IgD-negative memory B cell (primary cell): ENCODE measurements at regions not wholly inside any gene's neighbourhood (a gene's known extent, or its start where the extent isn't known, plus 50 kb on each side); places are given as distances from the start of the nearest gene placed in this dataset.
"Not testable (repeated sequence)": the region's sequence is repeated elsewhere in the genome, so short reads cannot be mapped to it uniquely, and the experiment has no call there.

Experiments
- H3K27ac Mint-ChIP-seq, 3 donors: one replicate each; pipeline ENCODE4 v1.8.0; 2020 to 2022; ENCODE audit warnings: mild to moderate bottlenecking in 3 of 3, mixed read lengths in 3 of 3, moderate library complexity in 1 of 3
- H3K27me3 Mint-ChIP-seq: one replicate; pipeline ENCODE4 v1.8.0; 2021; ENCODE audit warnings: mixed read lengths
- H3K36me3 Mint-ChIP-seq: one replicate; pipeline ENCODE4 v1.8.0; 2020; ENCODE audit warnings: mild to moderate bottlenecking, mixed read lengths
- H3K4me1 Mint-ChIP-seq, 3 donors: one replicate each; pipeline ENCODE4 v1.8.0; 2020 to 2022; ENCODE audit warnings: mixed read lengths in 3 of 3, mild to moderate bottlenecking in 1 of 3
- H3K4me3 Mint-ChIP-seq, 4 donors: one replicate each; pipeline ENCODE4 v1.8.0; 2020 to 2022; ENCODE audit warnings: mild to moderate bottlenecking in 4 of 4, mixed read lengths in 4 of 4, moderate library complexity in 3 of 4
- H3K9me3 Mint-ChIP-seq, 3 donors: one replicate each; pipeline ENCODE4 v1.8.0; 2020 to 2021; ENCODE audit warnings: mixed read lengths in 3 of 3, mild to moderate bottlenecking in 1 of 3

DNA sequence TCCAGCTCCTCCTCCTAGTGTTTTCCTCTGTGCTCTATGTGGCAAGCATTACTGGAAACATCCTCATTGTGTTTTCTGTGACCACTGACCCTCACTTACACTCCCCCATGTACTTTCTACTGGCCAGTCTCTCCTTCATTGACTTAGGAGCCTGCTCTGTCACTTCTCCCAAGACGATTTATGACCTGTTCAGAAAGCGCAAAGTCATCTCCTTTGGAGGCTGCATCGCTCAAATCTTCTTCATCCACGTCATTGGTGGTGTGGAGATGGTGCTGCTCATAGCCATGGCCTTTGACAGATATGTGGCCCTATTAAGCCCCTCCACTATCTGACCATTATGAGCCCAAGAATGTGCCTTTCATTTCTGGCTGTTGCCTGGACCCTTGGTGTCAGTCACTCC, 64.0 kb downstream of the OR4F15 start:
- H3K27ac Mint-ChIP-seq: not testable (repeated sequence)

DNA sequence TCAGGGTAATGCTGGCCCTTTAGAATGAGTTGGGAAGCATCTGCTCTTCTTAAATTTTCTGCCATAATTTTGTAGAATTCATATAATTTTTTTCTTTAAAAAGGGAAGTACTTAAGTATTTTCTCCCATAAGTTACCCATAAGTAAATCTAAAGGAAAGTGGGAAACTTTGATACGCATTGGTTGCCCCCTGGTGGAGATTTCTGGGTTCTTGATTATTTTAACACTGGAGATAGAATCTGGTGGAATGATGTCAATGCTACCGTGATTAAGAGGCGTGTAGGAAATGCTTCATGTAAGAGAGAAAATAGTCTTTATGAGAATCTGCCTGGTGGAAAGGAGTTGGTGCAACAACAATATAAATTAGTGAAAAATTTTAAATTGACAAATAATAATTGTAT, 65.6 kb downstream of the OR4F15 start:
- not testable (repeated sequence) for H3K4me1 Mint-ChIP-seq, H3K27ac Mint-ChIP-seq, H3K36me3 Mint-ChIP-seq, H3K9me3 Mint-ChIP-seq, H3K4me3 Mint-ChIP-seq, H3K27me3 Mint-ChIP-seq

More for the DNA sequence above, 64.0 kb downstream of the OR4F15 start:
- not testable (repeated sequence) for H3K27me3 Mint-ChIP-seq, H3K4me1 Mint-ChIP-seq, H3K9me3 Mint-ChIP-seq, H3K36me3 Mint-ChIP-seq, H3K4me3 Mint-ChIP-seq

DNA sequence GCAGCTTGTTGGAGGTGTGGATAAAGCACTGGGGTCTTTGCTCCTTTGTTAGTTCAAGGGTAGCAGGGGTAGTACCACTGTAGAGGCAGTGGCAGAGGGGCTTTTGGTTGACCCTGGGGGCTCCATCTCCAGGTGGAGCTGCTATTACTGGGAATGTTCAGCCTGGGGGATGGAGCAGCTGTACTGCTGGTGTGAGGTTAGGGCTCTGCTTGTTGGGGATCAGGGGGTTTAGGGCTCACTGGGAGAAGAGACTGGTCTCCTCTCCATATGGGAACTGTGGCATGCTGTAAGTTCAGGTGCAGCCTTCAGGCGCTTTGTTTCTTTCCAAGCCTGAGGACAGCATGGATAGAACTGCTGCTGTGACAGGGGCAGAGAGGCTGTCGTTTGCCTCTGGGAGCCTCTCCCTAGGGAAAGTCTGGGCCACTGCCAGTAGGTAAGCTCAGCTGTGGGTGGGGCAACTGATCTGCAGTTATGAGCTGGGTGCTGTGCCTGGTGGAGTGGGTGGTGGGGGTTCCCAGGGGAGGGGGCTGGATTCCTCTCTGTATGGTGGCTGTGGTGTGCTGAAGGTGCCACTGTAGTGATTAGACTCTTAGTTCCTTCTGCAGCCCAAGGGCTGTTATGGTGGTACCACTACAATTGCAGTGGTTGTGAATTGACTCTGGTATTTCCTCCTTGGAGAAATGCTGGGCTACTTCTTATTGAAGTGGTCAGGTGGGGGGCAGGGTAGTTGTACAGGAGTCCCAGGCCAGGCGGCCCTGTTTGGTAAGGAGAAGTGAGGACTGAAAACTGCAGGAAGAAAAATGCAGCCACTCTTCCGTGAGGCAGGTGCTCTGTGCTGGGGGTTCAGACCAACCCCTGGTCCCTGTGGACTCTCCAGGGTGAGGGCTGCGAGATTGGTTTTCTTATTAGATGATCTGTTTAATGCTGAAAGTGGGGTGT, 100.6 kb downstream of the OR4F15 start:
- H3K9me3 Mint-ChIP-seq, H3K4me1 Mint-ChIP-seq, H3K36me3 Mint-ChIP-seq, H3K27ac Mint-ChIP-seq, H3K27me3 Mint-ChIP-seq, H3K4me3 Mint-ChIP-seq: not testable (repeated sequence)

GRCh38 chr15:101924554-101924953, 112.6 kb downstream of the OR4F15 start:
- not testable (repeated sequence) for H3K4me1 Mint-ChIP-seq, H3K27ac Mint-ChIP-seq, H3K36me3 Mint-ChIP-seq, H3K9me3 Mint-ChIP-seq, H3K27me3 Mint-ChIP-seq, H3K4me3 Mint-ChIP-seq

DNA sequence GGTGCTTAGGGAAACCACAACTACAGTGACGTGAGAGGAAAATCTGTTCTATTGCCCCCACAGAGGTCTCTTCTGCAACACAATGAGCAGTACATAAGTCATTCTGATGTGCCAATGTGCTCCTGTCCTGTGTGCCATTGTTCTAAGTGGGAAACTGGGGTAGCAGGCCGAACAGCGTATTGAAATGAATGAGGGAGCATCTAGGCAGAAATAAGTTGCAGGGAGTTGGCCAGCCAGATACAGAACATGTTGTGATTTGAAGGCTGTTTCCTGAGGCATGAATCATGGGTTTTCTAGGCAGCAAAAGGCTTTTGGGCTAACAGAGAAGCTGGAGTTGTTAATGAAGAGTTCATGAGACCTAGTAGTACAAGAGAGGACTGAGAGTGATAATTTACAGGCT, 122.5 kb downstream of the OR4F15 start:
- H3K27me3 Mint-ChIP-seq, H3K4me3 Mint-ChIP-seq, H3K36me3 Mint-ChIP-seq, H3K27ac Mint-ChIP-seq, H3K4me1 Mint-ChIP-seq, H3K9me3 Mint-ChIP-seq: not testable (repeated sequence)

GRCh38 chr15:101937362-101937761, 125.4 kb downstream of the OR4F15 start:
- H3K9me3 Mint-ChIP-seq, H3K4me1 Mint-ChIP-seq, H3K4me3 Mint-ChIP-seq, H3K27me3 Mint-ChIP-seq, H3K36me3 Mint-ChIP-seq, H3K27ac Mint-ChIP-seq: not testable (repeated sequence)

DNA sequence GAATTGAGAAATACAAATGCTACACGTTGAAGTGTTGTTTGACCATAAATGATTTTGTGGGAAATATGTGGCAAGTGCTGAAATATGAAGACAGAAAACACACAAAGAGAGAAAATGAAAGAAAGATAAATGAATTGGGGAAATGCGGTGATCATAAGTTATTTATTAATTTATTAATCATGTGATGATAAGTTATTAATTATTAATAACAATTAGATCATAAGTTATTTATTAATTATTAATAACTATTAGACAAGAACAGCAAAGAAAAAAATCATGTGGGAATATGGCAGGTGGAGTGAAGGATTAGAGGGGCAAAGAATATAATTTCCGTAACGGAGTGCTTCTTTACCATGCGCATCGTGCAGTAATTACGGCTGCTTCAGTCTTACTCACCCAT, 126.6 kb downstream of the OR4F15 start:
- not testable (repeated sequence) for H3K27me3 Mint-ChIP-seq, H3K36me3 Mint-ChIP-seq, H3K9me3 Mint-ChIP-seq, H3K27ac Mint-ChIP-seq, H3K4me3 Mint-ChIP-seq, H3K4me1 Mint-ChIP-seq

- not testable (repeated sequence) for H3K36me3 Mint-ChIP-seq, H3K9me3 Mint-ChIP-seq, H3K4me1 Mint-ChIP-seq, H3K27me3 Mint-ChIP-seq, H3K4me3 Mint-ChIP-seq, H3K27ac Mint-ChIP-seq
Measured at GRCh38 chr15:101945896-101946295, 133.9 kb downstream of the OR4F15 start.

- H3K4me1 Mint-ChIP-seq, H3K27ac Mint-ChIP-seq, H3K9me3 Mint-ChIP-seq, H3K27me3 Mint-ChIP-seq, H3K36me3 Mint-ChIP-seq, H3K4me3 Mint-ChIP-seq: not testable (repeated sequence)
Measured at GRCh38 chr15:101948491-101949010, 136.5 kb downstream of the OR4F15 start.

GRCh38 chr15:101949380-101950065, 137.5 kb downstream of the OR4F15 start:
- H3K9me3 Mint-ChIP-seq, H3K36me3 Mint-ChIP-seq, H3K4me3 Mint-ChIP-seq, H3K27me3 Mint-ChIP-seq, H3K4me1 Mint-ChIP-seq, H3K27ac Mint-ChIP-seq: not testable (repeated sequence)

DNA sequence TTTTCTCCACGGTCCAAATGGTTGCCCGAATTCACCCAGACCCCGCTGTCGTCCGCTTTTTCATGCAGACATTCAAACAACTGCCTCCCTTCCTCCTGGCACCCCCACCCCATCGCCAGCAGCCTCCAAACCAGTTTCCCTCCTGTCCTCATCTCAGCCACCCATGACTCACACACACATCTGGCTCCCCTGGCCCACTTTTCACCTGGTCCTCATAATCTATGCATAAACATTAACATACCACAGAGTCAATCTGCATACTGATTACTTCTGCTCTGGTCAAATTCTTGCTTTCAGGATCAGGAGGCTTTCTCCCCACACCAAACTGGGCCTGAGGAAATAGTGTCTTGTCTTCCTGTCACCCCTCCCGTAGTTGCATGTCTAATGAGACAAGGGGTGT, 142.0 kb downstream of the OR4F15 start:
- H3K9me3 Mint-ChIP-seq, H3K27ac Mint-ChIP-seq, H3K36me3 Mint-ChIP-seq, H3K27me3 Mint-ChIP-seq, H3K4me3 Mint-ChIP-seq, H3K4me1 Mint-ChIP-seq: not testable (repeated sequence)

DNA sequence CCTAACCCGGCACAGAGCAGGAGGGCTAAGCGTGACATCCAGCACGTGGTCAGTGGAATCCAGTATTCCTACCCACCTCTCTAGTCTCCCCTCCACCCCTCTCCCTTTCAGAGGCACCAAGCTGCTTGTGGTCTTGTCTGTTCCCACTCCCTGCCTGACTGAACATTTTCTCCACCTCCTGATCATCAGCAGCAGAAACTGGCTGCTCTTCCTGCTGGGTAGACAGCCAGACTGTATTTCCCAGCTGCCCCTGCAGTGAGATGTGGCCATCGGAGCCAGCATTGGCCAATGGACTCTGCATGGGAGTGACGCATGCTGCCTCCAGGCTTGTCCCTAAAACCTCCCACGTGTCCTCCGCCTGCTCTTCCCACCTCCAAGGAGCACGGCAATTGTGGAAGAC, 143.8 kb downstream of the OR4F15 start:
- H3K36me3 Mint-ChIP-seq, H3K9me3 Mint-ChIP-seq, H3K27me3 Mint-ChIP-seq, H3K27ac Mint-ChIP-seq, H3K4me3 Mint-ChIP-seq, H3K4me1 Mint-ChIP-seq: not testable (repeated sequence)

DNA sequence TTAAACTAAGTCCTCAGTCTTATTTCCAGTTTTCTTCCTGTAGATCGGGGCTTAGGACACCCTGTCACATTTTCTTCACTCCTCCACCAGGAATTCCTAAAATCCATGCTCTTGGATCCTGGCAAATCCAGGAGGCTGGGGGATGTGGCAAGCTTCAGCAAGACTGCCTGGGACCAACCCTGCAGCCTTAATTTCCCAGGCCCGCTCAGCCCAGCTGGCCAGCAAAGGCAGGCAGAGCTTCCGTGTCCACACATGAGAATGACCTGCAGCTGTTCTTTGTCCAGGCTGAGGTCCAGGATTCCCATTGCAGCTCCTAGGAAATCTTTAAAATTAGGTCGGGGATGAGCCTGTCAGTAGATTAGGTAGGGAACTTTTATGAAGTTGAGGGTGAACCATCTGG, 146.7 kb downstream of the OR4F15 start:
- not testable (repeated sequence) for H3K4me1 Mint-ChIP-seq, H3K9me3 Mint-ChIP-seq, H3K27ac Mint-ChIP-seq, H3K4me3 Mint-ChIP-seq, H3K36me3 Mint-ChIP-seq, H3K27me3 Mint-ChIP-seq

DNA sequence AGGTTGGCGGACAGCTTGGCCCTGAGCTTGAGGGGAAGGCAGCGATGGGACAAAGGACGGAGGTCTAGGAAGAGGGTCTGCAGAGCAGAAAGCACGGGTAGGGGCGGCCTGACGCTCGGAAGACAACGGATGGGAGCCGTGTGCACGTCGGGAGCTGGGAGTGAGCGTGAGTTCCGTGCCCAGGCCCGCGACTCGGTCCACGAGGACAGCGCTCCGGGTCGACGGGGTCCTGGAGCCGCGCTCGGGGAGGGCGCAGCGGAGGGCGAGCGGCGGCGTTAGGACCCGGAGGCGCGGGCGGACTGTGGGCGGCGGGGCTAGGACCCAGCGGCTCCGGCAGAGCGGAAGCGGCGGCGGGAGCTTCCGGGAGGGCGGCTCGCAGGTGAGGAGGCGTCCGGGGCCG, 149.3 kb downstream of the OR4F15 start:
- H3K27me3 Mint-ChIP-seq, H3K27ac Mint-ChIP-seq, H3K9me3 Mint-ChIP-seq, H3K36me3 Mint-ChIP-seq, H3K4me3 Mint-ChIP-seq, H3K4me1 Mint-ChIP-seq: not testable (repeated sequence)

GRCh38 chr15:101961765-101962164, 149.8 kb downstream of the OR4F15 start:
- H3K4me1 Mint-ChIP-seq, H3K27me3 Mint-ChIP-seq, H3K36me3 Mint-ChIP-seq, H3K4me3 Mint-ChIP-seq, H3K27ac Mint-ChIP-seq, H3K9me3 Mint-ChIP-seq: not testable (repeated sequence)

GRCh38 chr15:101963687-101964086, 151.7 kb downstream of the OR4F15 start:
- H3K27me3 Mint-ChIP-seq, H3K36me3 Mint-ChIP-seq, H3K9me3 Mint-ChIP-seq, H3K4me1 Mint-ChIP-seq, H3K27ac Mint-ChIP-seq, H3K4me3 Mint-ChIP-seq: not testable (repeated sequence)
